CD4-positive, alpha-beta T cell (primary cell): ENCODE measurements at regions not wholly inside any gene's neighbourhood (a gene's known extent, or its start where the extent isn't known, plus 50 kb on each side); places are given as distances from the start of the nearest gene placed in this dataset.

Source experiments
- ATAC-seq: fragments of 200-7000 bp; cut with Tn5 transposase; one replicate; pipeline ENCODE4 v1.10.0; 2022; ENCODE audit warnings: mild to moderate bottlenecking; ENCODE audit not compliant: poor library complexity
- CTCF ChIA-PET: fragments of 350-600 bp; sonication (Branson Sonifier 250); formaldehyde crosslinking; loops from one replicate; lab custom pipeline; 2021; ENCODE audit warnings: antibody characterized with exemption, inconsistent platforms; lab: Charles Lee
- POLR2A ChIA-PET: fragments of 350-600 bp; sonication (Branson Sonifier 250); formaldehyde crosslinking; loops from one replicate; lab custom pipeline; 2021; ENCODE audit warnings: antibody characterized with exemption, inconsistent platforms; lab: Charles Lee
- DNase-seq, 14 experiments: peaks; one replicate each; pipeline ENCODE4 v3.0.0-alpha.2; 2013 to 2020; ENCODE audit warnings: mixed read lengths in 2 of 14
- H3K27ac ChIP-seq, 2 donors: one replicate each; pipeline versions ENCODE4 v1.5.1 to v1.7.0; 2013; ENCODE audit warnings: low read length in 2 of 2, low read depth in 1 of 2, mild to moderate bottlenecking in 1 of 2
- H3K27me3 ChIP-seq, 2 experiments: 1 replicate in 1 of 2; 2 replicates in 1 of 2; pipeline versions ENCODE4 v1.6.1 to v1.7.0; 2013; ENCODE audit warnings: low read length in 2 of 2, control low read depth in 1 of 2, mild to moderate bottlenecking in 1 of 2, moderate library complexity in 1 of 2; ENCODE audit not compliant: insufficient read depth in 2 of 2, control insufficient read depth in 1 of 2
- H3K36me3 ChIP-seq: one replicate; pipeline ENCODE4 v1.6.1; 2013; ENCODE audit warnings: low read length, control low read depth; ENCODE audit not compliant: insufficient read depth
- H3K4me1 ChIP-seq: one replicate; pipeline ENCODE4 v1.6.1; 2013; ENCODE audit warnings: low read length, control low read depth; ENCODE audit not compliant: insufficient read depth
- H3K4me3 ChIP-seq: one replicate; pipeline ENCODE4 v1.5.1; 2013; ENCODE audit warnings: mild to moderate bottlenecking, low read length, moderate library complexity
- H3K9me3 ChIP-seq, 2 experiments: 1 replicate in 1 of 2; 2 replicates in 1 of 2; pipeline versions ENCODE4 v1.6.1 to v1.7.0; 2013; ENCODE audit warnings: low read length in 2 of 2, mild to moderate bottlenecking in 2 of 2, control low read depth in 1 of 2, moderate library complexity in 1 of 2; ENCODE audit not compliant: control insufficient read depth in 1 of 2, insufficient read depth in 1 of 2
- H3K27ac Mint-ChIP-seq: one replicate; pipeline ENCODE4 v1.8.0; 2020; ENCODE audit warnings: mixed read lengths
- H3K27me3 Mint-ChIP-seq: one replicate; pipeline ENCODE4 v1.8.0; 2021; ENCODE audit warnings: mixed read lengths
- H3K36me3 Mint-ChIP-seq: one replicate; pipeline ENCODE4 v1.8.0; 2021; ENCODE audit warnings: low read depth, mixed read lengths
- H3K4me1 Mint-ChIP-seq: one replicate; pipeline ENCODE4 v1.8.0; 2021; ENCODE audit warnings: low read depth, mixed read lengths
- H3K4me3 Mint-ChIP-seq: one replicate; pipeline ENCODE4 v1.8.0; 2020; ENCODE audit warnings: mild to moderate bottlenecking, mixed read lengths
- H3K9me3 Mint-ChIP-seq: one replicate; pipeline ENCODE4 v1.8.0; 2020; ENCODE audit warnings: mixed read lengths
- intact Hi-C, 2 experiments: fragments of 100-400 bp; cut with DNase I in 1 of 2; cut with micrococcal nuclease in 1 of 2; formaldehyde crosslinking; loops; one replicate each; pipeline versions ENCODE4 v1.15.1 to v1.9.0; 2023 to 2025; cut with DNase I, micrococcal nuclease
- TF ChIP-seq, protein P1 (sequence below): fragments of 200-600 bp; IDR thresholded peaks from one replicate; pipeline ENCODE4 v1.8.0; 2022; ENCODE audit warnings: antibody characterized with exemption, mild to moderate bottlenecking

DNA sequence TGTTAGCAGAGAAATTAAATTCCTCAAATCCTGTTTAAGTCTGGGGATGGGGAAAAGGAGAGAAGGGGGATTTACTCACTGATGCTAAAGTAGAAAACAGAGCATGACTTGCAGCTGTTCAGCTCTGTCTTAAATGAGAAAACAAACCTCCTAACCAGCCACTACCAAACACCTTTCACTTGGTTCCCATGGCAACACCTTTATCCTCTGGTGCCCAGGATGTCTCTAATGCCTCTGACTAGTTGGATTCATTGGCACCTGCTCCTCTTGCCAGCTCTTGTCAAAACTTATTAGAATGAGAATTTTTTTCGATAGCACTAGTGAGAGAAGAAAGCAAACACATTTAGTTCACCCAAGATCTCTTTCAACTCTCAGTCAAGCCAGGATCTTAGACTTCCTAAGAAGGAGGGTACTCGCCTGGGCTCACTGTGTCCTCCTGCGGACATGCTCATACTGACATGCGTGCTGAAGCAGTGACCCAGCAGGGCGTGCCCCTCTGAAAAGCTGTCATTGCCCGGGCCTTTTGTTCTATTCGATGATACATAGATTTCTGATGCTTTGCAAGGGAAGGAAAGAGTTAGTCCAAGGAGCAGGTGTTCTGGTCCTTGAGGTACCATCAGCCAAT lies 656.0 kb upstream of the CELF4 start:
- no peak overlapping the region for H3K27ac Mint-ChIP-seq

DNA sequence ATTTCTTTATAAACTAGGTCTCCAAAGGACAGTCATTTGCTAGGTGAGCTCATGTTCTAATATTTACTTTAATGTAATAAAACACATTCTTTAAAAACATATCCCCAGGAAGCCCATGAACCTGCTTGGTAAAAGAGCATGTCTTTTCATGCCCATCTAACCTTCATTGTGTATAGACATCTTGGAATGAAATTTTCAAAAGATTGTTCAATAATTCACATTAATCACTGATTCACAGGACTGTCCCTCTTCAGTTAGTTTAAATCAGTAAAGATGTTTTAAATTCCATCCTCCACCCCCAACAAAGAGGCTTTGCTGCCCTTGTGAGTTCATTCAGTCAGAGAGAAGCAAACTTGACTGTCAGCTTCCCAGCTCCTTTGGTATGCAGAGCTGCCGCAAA lies 633.4 kb upstream of the CELF4 start:
- intact Hi-C loops, result no loop called here
- Histone ChIP-seq H3K27ac (no peak overlapping the region), H3K9me3 (peaks cover 0 to 2% of the 10 kb centered on the region in 2 experiments), H3K36me3 (no peaks in the 10 kb centered on the region), H3K4me1 (no peaks in the 10 kb centered on the region), H3K4me3 (no peak overlapping the region), H3K27me3 (no peaks in the 10 kb centered on the region)
- Mint-ChIP-seq H3K9me3 (peaks cover 16% of the 10 kb centered on the region), H3K36me3 (no peaks in the 10 kb centered on the region), H3K27ac (no peak overlapping the region), H3K4me1 (no peaks in the 10 kb centered on the region), H3K27me3 (no peaks in the 10 kb centered on the region), H3K4me3 (no peak overlapping the region)
- DNase-seq (no peak), ATAC-seq (no peak)
- ChIA-PET CTCF (no interaction called here), POLR2A (no interaction called here)
- TF ChIP-seq, protein P1, sequence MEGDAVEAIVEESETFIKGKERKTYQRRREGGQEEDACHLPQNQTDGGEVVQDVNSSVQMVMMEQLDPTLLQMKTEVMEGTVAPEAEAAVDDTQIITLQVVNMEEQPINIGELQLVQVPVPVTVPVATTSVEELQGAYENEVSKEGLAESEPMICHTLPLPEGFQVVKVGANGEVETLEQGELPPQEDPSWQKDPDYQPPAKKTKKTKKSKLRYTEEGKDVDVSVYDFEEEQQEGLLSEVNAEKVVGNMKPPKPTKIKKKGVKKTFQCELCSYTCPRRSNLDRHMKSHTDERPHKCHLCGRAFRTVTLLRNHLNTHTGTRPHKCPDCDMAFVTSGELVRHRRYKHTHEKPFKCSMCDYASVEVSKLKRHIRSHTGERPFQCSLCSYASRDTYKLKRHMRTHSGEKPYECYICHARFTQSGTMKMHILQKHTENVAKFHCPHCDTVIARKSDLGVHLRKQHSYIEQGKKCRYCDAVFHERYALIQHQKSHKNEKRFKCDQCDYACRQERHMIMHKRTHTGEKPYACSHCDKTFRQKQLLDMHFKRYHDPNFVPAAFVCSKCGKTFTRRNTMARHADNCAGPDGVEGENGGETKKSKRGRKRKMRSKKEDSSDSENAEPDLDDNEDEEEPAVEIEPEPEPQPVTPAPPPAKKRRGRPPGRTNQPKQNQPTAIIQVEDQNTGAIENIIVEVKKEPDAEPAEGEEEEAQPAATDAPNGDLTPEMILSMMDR, result no peak

More for the DNA sequence above, 656.0 kb upstream of the CELF4 start:
- DNase-seq, result no peak
- Mint-ChIP-seq H3K27me3 (no peaks in the 10 kb centered on the region), H3K9me3 (peaks cover 13% of the 10 kb centered on the region), H3K36me3 (no peaks in the 10 kb centered on the region), H3K4me1 (no peaks in the 10 kb centered on the region), H3K4me3 (no peak overlapping the region)
- TF ChIP-seq, protein P1, result no peak
- Histone ChIP-seq H3K27ac (no peak overlapping the region), H3K4me3 (no peak overlapping the region), H3K9me3 (peaks cover 0 to 4% of the 10 kb centered on the region in 2 experiments), H3K27me3 (no peaks in the 10 kb centered on the region), H3K36me3 (no peaks in the 10 kb centered on the region), H3K4me1 (no peaks in the 10 kb centered on the region)
- CTCF ChIA-PET, result no interaction called here
- intact Hi-C loops, result loop anchor here in 1 of 2 experiments (10.0 kb wide), 1 partner anchor 147 kb away; no protein-coding TSS in a partner anchor
- POLR2A ChIA-PET, result no interaction called here
- ATAC-seq, result no peak

DNA sequence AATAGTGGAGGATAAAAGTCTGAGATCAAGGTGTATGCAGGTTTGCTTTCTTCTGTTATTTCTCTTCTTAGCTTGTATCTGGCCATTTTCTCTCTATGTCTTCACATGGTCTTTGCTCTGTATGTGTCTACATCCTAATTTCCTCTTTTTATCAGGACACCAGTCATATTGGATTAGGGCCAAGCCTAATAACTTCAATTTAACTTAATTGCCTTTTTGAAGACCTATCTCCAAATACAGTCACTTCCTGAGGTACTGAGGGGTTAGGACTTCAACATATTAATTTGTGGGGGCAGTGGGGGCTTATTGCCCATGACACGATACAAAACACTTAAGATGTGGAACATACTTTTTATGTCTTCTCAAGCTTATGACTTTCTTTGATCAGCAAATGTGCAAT lies 632.9 kb upstream of the CELF4 start:
- Mint-ChIP-seq H3K27me3 (no peaks in the 10 kb centered on the region), H3K27ac (no peak overlapping the region), H3K4me3 (no peak overlapping the region), H3K36me3 (no peaks in the 10 kb centered on the region), H3K4me1 (no peaks in the 10 kb centered on the region), H3K9me3 (peaks cover 19% of the 10 kb centered on the region)
- TF ChIP-seq, protein P1, result no peak
- Histone ChIP-seq H3K36me3 (no peaks in the 10 kb centered on the region), H3K4me3 (no peak overlapping the region), H3K27ac (no peak overlapping the region), H3K27me3 (no peaks in the 10 kb centered on the region), H3K9me3 (no peaks in the 10 kb centered on the region), H3K4me1 (no peaks in the 10 kb centered on the region)
- ChIA-PET POLR2A (interaction anchor here (0.5 kb wide), 1 partner anchor 35 kb away, joined by 3 read pairs; no protein-coding TSS in a partner anchor), CTCF (no interaction called here)
- intact Hi-C loops, result no loop called here
- DNase-seq (no peak), ATAC-seq (no peak)
